CD8-positive, alpha-beta memory T cell (primary cell): ENCODE measurements at regions not wholly inside any gene's neighbourhood (a gene's known extent, or its start where the extent isn't known, plus 50 kb on each side); places are given as distances from the start of the nearest gene placed in this dataset.
A peak's percentile ranks its signal among the peaks of the same experiment; 100 is the strongest.

Source experiments
- CTCF ChIA-PET: fragments of 350-600 bp; sonication (Branson Sonifier 250); formaldehyde crosslinking; loops from one replicate; lab custom pipeline; 2021; ENCODE audit warnings: antibody characterized with exemption; lab: Charles Lee
- POLR2A ChIA-PET: fragments of 350-600 bp; sonication (Branson Sonifier 250); formaldehyde crosslinking; loops from one replicate; lab custom pipeline; 2021; ENCODE audit warnings: antibody characterized with exemption; lab: Charles Lee
- DNase-seq, 5 donors: peaks; one replicate each; pipeline versions ENCODE4 v3.0.0 to v3.0.0-alpha.2; 2020 to 2022; ENCODE audit warnings: mixed read lengths in 1 of 5
- H3K27ac ChIP-seq: one replicate; pipeline ENCODE4 v1.7.0; 2013; ENCODE audit warnings: low read depth, mild to moderate bottlenecking, low read length, moderate library complexity
- H3K27me3 ChIP-seq: 2 replicates; pipeline ENCODE4 v1.7.0; 2013; ENCODE audit warnings: low read length, mild to moderate bottlenecking; ENCODE audit not compliant: insufficient read depth, poor library complexity, severe bottlenecking
- H3K36me3 ChIP-seq: 2 replicates; pipeline ENCODE4 v1.7.0; 2013; ENCODE audit warnings: mild to moderate bottlenecking, low read length, moderate library complexity; ENCODE audit not compliant: insufficient read depth
- H3K4me1 ChIP-seq: 2 replicates; pipeline ENCODE4 v1.7.0; 2013; ENCODE audit warnings: mild to moderate bottlenecking, low read length, moderate library complexity; ENCODE audit not compliant: insufficient read depth
- H3K4me3 ChIP-seq: 2 replicates; pipeline ENCODE4 v1.7.0; 2013; ENCODE audit warnings: mild to moderate bottlenecking, low read length
- H3K9me3 ChIP-seq: 2 replicates; pipeline ENCODE4 v1.7.0; 2013; ENCODE audit warnings: mild to moderate bottlenecking, low read length
- H3K27ac Mint-ChIP-seq, 8 donors: one replicate each; pipeline ENCODE4 v1.8.0; 2020 to 2021; ENCODE audit warnings: mixed read lengths in 8 of 8, mild to moderate bottlenecking in 6 of 8, inconsistent platforms in 3 of 8, moderate library complexity in 3 of 8
- H3K27me3 Mint-ChIP-seq, 2 donors: one replicate each; pipeline ENCODE4 v1.8.0; 2020 to 2021; ENCODE audit warnings: mixed read lengths in 2 of 2, mild to moderate bottlenecking in 1 of 2, moderate library complexity in 1 of 2
- H3K36me3 Mint-ChIP-seq, 3 donors: one replicate each; pipeline ENCODE4 v1.8.0; 2020 to 2021; ENCODE audit warnings: mixed read lengths in 3 of 3, inconsistent platforms in 1 of 3, mild to moderate bottlenecking in 1 of 3
- H3K4me1 Mint-ChIP-seq, 3 donors: one replicate each; pipeline ENCODE4 v1.8.0; 2020 to 2021; ENCODE audit warnings: mixed read lengths in 3 of 3, inconsistent platforms in 1 of 3, mild to moderate bottlenecking in 1 of 3
- H3K4me3 Mint-ChIP-seq, 7 donors: one replicate each; pipeline ENCODE4 v1.8.0; 2020 to 2021; ENCODE audit warnings: mixed read lengths in 7 of 7, mild to moderate bottlenecking in 6 of 7, moderate library complexity in 4 of 7, inconsistent platforms in 2 of 7
- H3K9me3 Mint-ChIP-seq, 5 donors: one replicate each; pipeline ENCODE4 v1.8.0; 2020 to 2022; ENCODE audit warnings: mixed read lengths in 5 of 5, mild to moderate bottlenecking in 3 of 5, moderate library complexity in 2 of 5, inconsistent platforms in 1 of 5

- peaks cover 0 to 6% (median 4%) of the 10 kb centered on the region in 3 donors for H3K4me1 Mint-ChIP-seq
- DNase-seq = peak in 3 of 5 donors; percentile 24 to 30 (median 24)
- ChIA-PET CTCF (interaction anchor here (1.1 kb wide), 2 partner anchors 9 to 13 kb away, joined by 3 to 4 read pairs; no protein-coding TSS in a partner anchor), POLR2A (no interaction called here)
- Histone ChIP-seq H3K27me3 (no peaks in the 10 kb centered on the region), H3K4me3 (no peak overlapping the region), H3K4me1 (no peaks in the 10 kb centered on the region), H3K9me3 (no peaks in the 10 kb centered on the region), H3K36me3 (no peaks in the 10 kb centered on the region), H3K27ac (no peak overlapping the region)
- no peak overlapping the region for H3K27ac Mint-ChIP-seq
- H3K36me3 Mint-ChIP-seq = no peaks in the 10 kb centered on the region
- peaks cover 20 to 23% of the 10 kb centered on the region in 2 donors for H3K27me3 Mint-ChIP-seq
- no peak overlapping the region for H3K4me3 Mint-ChIP-seq
- H3K9me3 Mint-ChIP-seq = peaks cover 0 to 8% (median 7%) of the 10 kb centered on the region in 5 donors
Observed at GRCh38 chr6:166106076-166106686, 61.5 kb downstream of the TBXT start.

GRCh38 chr6:166105341-166106075 is 62.1 kb downstream of the TBXT start:
- no peaks in the 10 kb centered on the region for H3K9me3 ChIP-seq
- ChIA-PET POLR2A (no interaction called here), CTCF (interaction anchor here (1.1 kb wide), 2 partner anchors 9 to 12 kb away, joined by 3 to 4 read pairs; no protein-coding TSS in a partner anchor)
- no peaks in the 10 kb centered on the region for H3K36me3 ChIP-seq
- peaks cover 0 to 8% (median 7%) of the 10 kb centered on the region in 5 donors for H3K9me3 Mint-ChIP-seq
- peaks cover 0 to 6% (median 4%) of the 10 kb centered on the region in 3 donors for H3K4me1 Mint-ChIP-seq
- no peaks in the 10 kb centered on the region for H3K27me3 ChIP-seq
- no peak overlapping the region for H3K4me3 ChIP-seq
- H3K27me3 Mint-ChIP-seq = peaks cover 20 to 23% of the 10 kb centered on the region in 2 donors
- H3K27ac ChIP-seq = no peak overlapping the region
- H3K27ac Mint-ChIP-seq = no peak overlapping the region
- no peaks in the 10 kb centered on the region for H3K36me3 Mint-ChIP-seq
- no peaks in the 10 kb centered on the region for H3K4me1 ChIP-seq
- no peak for DNase-seq
- H3K4me3 Mint-ChIP-seq = no peak overlapping the region

- Histone ChIP-seq H3K4me1 (no peaks in the 10 kb centered on the region), H3K27me3 (no peaks in the 10 kb centered on the region), H3K27ac (no peak overlapping the region), H3K4me3 (no peak overlapping the region), H3K36me3 (no peaks in the 10 kb centered on the region), H3K9me3 (no peaks in the 10 kb centered on the region)
- Mint-ChIP-seq H3K4me1 (peaks cover 0 to 6% (median 4%) of the 10 kb centered on the region in 3 donors), H3K27me3 (peaks cover 16 to 19% of the 10 kb centered on the region in 2 donors), H3K4me3 (no peak overlapping the region), H3K9me3 (peaks cover 0 to 8% (median 7%) of the 10 kb centered on the region in 5 donors), H3K36me3 (no peaks in the 10 kb centered on the region), H3K27ac (no peak overlapping the region)
- POLR2A ChIA-PET = no interaction called here
- no peak for DNase-seq
- CTCF ChIA-PET = no interaction called here
Observed at GRCh38 chr6:166104872-166105271, 62.8 kb downstream of the TBXT start.

- POLR2A ChIA-PET = no interaction called here
- H3K4me3 Mint-ChIP-seq = no peak overlapping the region
- no peak overlapping the region for H3K27ac ChIP-seq
- H3K4me1 ChIP-seq = no peaks in the 10 kb centered on the region
- CTCF ChIA-PET = no interaction called here
- no peak for DNase-seq
- H3K4me3 ChIP-seq = no peak overlapping the region
- H3K9me3 ChIP-seq = no peaks in the 10 kb centered on the region
- H3K36me3 Mint-ChIP-seq = no peaks in the 10 kb centered on the region
- H3K9me3 Mint-ChIP-seq = peaks cover 0 to 8% (median 7%) of the 10 kb centered on the region in 5 donors
- H3K27me3 Mint-ChIP-seq = peaks cover 14 to 16% of the 10 kb centered on the region in 2 donors
- H3K4me1 Mint-ChIP-seq = peaks cover 0 to 6% (median 4%) of the 10 kb centered on the region in 3 donors
- no peaks in the 10 kb centered on the region for H3K36me3 ChIP-seq
- no peak overlapping the region for H3K27ac Mint-ChIP-seq
- H3K27me3 ChIP-seq = no peaks in the 10 kb centered on the region
Observed at GRCh38 chr6:166104107-166104506, 63.5 kb downstream of the TBXT start.

- Histone ChIP-seq H3K27me3 (no peaks in the 10 kb centered on the region), H3K36me3 (no peaks in the 10 kb centered on the region), H3K4me3 (no peak overlapping the region), H3K27ac (no peak overlapping the region), H3K9me3 (no peaks in the 10 kb centered on the region), H3K4me1 (no peaks in the 10 kb centered on the region)
- H3K27ac Mint-ChIP-seq = no peak overlapping the region
- CTCF ChIA-PET = no interaction called here
- H3K4me1 Mint-ChIP-seq = peaks cover 0 to 6% (median 4%) of the 10 kb centered on the region in 3 donors
- DNase-seq = no peak
- peaks cover 0 to 8% (median 7%) of the 10 kb centered on the region in 5 donors for H3K9me3 Mint-ChIP-seq
- peaks cover 12 to 17% of the 10 kb centered on the region in 2 donors for H3K27me3 Mint-ChIP-seq
- no peak overlapping the region for H3K4me3 Mint-ChIP-seq
- POLR2A ChIA-PET = no interaction called here
- H3K36me3 Mint-ChIP-seq = no peaks in the 10 kb centered on the region
Observed at GRCh38 chr6:166101819-166102419, 65.7 kb downstream of the TBXT start.

- Mint-ChIP-seq H3K36me3 (no peaks in the 10 kb centered on the region), H3K4me1 (no peaks in the 10 kb centered on the region), H3K27me3 (peaks cover 16 to 36% of the 10 kb centered on the region in 2 donors), H3K9me3 (peaks cover 0 to 12% (median 7%) of the 10 kb centered on the region in 5 donors), H3K27ac (no peak overlapping the region), H3K4me3 (no peak overlapping the region)
- ChIA-PET CTCF (interaction anchor here (0.9 to 1.5 kb wide), 2 partner anchors 12 to 16 kb away, joined by 3 to 4 read pairs; no protein-coding TSS in a partner anchor), POLR2A (no interaction called here)
- Histone ChIP-seq H3K27ac (no peak overlapping the region), H3K27me3 (no peaks in the 10 kb centered on the region), H3K9me3 (no peaks in the 10 kb centered on the region), H3K4me1 (no peaks in the 10 kb centered on the region), H3K36me3 (no peaks in the 10 kb centered on the region), H3K4me3 (no peak overlapping the region)
- peak in 1 of 5 donors; percentile 30 for DNase-seq
Observed at GRCh38 chr6:166097914-166098522, 69.6 kb downstream of the TBXT start.

GRCh38 chr6:166087852-166088251 is 79.8 kb downstream of the TBXT start:
- Histone ChIP-seq H3K9me3 (no peaks in the 10 kb centered on the region), H3K4me1 (no peaks in the 10 kb centered on the region), H3K4me3 (no peak overlapping the region), H3K27ac (no peak overlapping the region), H3K27me3 (no peaks in the 10 kb centered on the region), H3K36me3 (no peaks in the 10 kb centered on the region)
- Mint-ChIP-seq H3K27ac (no peak overlapping the region), H3K9me3 (peaks cover 0 to 3% (median 0%) of the 10 kb centered on the region in 5 donors), H3K36me3 (no peaks in the 10 kb centered on the region), H3K4me3 (no peak overlapping the region), H3K27me3 (peaks cover 0 to 4% of the 10 kb centered on the region in 2 donors), H3K4me1 (no peaks in the 10 kb centered on the region)
- CTCF ChIA-PET = no interaction called here
- no peak for DNase-seq
- POLR2A ChIA-PET = no interaction called here
